ENCODE measurements at regions not wholly inside any gene's neighbourhood (a gene's known extent, or its start where the extent isn't known, plus 50 kb on each side); places are given as distances from the start of the nearest gene placed in this dataset.

DNA sequence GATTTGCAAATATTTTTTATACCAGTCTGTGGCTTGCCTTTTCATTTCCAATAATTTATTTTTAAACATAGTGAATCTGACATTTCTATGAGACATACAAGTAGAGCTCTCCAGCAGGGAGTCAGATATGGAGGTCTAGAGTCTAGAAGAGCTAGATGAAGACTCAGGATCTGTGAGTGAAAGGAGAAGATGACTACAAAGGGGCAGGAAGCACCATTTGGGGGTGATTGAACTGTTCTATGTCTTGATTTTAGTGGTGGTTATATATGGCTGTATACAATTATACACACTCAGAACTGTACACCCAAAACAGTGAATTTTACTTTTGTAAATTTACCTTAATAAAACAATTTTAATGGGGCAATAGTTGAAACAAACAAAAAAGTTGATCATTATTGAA is 127.9 kb upstream of the BACH2 start:
- Mint-ChIP-seq H3K27me3 (no peaks in the 10 kb centered on the region), H3K36me3 (ENCODE audit: low read depth) (peaks cover 4% of the 10 kb centered on the region), H3K4me3 (peak overlapping the region; percentile 10), H3K4me1 (peaks cover 34% of the 10 kb centered on the region), H3K27ac (peak overlapping the region; percentile 95), H3K9me3 (peaks cover 26% of the 10 kb centered on the region)
- DNase-seq (no peak), ATAC-seq (peak; percentile 54)

DNA sequence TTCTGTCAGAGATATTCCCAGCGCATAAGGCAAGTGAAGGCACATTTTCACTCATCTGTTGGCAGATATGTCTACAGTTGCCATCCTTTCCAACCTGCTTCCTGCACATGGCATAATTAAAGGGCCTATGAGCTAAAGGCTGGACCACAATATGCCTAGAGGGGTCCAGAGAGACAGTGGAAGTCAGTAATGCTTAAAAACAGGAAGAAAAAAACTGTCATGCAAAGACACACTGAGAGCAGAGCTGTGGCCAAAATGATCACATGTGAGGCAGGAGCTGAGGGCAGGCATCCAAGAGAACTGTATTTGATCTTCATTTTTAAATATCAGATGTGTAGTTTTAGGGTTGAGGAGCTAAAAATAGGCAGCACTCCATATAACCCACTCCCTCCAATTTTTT is 125.0 kb upstream of the BACH2 start:
- H3K27ac Mint-ChIP-seq, result no peak overlapping the region
- H3K27me3 Mint-ChIP-seq, result no peaks in the 10 kb centered on the region
- H3K4me3 Mint-ChIP-seq, result no peak overlapping the region
- peaks cover 31% of the 10 kb centered on the region for H3K4me1 Mint-ChIP-seq
- no peak for ATAC-seq
- no peaks in the 10 kb centered on the region for H3K36me3 Mint-ChIP-seq (ENCODE audit: low read depth)
- H3K9me3 Mint-ChIP-seq, result peaks cover 15% of the 10 kb centered on the region
- no peak for DNase-seq

DNA sequence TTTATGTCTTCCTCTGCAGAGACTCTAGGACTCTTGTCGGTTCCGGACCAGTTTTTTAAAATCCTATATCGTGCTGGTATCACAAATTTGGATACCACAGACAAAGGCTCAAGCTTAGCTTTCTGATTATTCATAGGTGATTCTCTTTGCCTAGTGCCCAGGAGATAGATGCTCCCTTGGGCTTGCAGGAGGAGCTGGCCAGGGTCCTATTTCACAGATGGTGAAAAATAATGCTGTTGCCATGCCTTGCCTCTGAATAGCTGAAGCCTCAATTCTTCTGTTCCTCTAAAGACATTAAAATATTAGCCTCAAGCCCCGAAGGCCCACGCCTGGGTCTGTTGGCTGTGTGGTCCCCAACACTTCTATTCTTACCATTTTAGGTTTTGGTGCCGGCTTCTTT is 123.9 kb upstream of the BACH2 start:
- no peak for ATAC-seq
- Mint-ChIP-seq H3K27ac (no peak overlapping the region), H3K27me3 (no peaks in the 10 kb centered on the region), H3K4me1 (peaks cover 33% of the 10 kb centered on the region), H3K36me3 (ENCODE audit: low read depth) (no peaks in the 10 kb centered on the region), H3K4me3 (no peak overlapping the region), H3K9me3 (peaks cover 15% of the 10 kb centered on the region)
- no peak for DNase-seq

DNA sequence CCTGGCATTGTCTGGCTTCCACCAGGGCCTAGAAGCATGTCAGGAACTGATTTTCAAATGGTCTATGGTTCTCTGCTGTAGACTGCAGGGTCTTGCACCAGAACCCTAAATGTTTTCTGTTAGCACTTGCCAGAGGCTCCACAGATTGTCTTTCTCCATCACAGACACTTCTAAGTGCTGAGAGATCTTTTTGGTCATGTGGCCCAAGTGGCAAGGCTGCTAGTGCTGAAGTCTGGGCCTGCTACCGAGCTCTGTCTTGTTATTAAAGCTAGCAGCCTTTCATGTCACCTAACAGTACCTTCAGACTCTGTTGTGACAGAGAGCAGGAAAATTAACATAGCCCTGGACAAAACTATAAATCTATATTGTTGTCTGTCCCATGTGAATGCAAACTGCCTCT is 120.7 kb upstream of the BACH2 start:
- Mint-ChIP-seq H3K27me3 (no peaks in the 10 kb centered on the region), H3K9me3 (peaks cover 6% of the 10 kb centered on the region), H3K27ac (no peak overlapping the region), H3K4me3 (no peak overlapping the region), H3K4me1 (peaks cover 39% of the 10 kb centered on the region), H3K36me3 (ENCODE audit: low read depth) (no peaks in the 10 kb centered on the region)
- no peak for DNase-seq
- ATAC-seq, result no peak

DNA sequence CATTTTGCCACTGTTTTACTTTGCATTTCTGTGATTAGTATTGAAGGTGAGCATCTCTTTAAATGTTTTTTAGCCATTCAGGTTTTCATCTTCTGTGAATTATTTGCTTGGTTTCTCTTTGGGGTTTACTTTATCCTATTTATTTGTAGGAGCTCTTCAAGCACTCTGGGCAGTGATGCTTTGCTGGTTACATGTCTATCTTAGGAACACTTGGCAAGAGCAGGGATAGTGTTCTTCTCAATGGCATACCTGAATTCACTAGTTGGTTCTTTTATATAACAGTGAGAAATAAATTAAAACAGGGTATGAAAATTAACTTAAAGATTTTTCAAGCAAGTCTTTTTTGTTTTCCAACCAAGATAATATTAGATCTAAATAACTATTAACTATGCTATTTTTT is 119.7 kb upstream of the BACH2 start:
- no peaks in the 10 kb centered on the region for H3K27me3 Mint-ChIP-seq
- H3K36me3 Mint-ChIP-seq (ENCODE audit: low read depth), result no peaks in the 10 kb centered on the region
- peaks cover 6% of the 10 kb centered on the region for H3K9me3 Mint-ChIP-seq
- H3K27ac Mint-ChIP-seq, result no peak overlapping the region
- DNase-seq (no peak), ATAC-seq (no peak)
- H3K4me1 Mint-ChIP-seq, result peaks cover 49% of the 10 kb centered on the region
- H3K4me3 Mint-ChIP-seq, result no peak overlapping the region

DNA sequence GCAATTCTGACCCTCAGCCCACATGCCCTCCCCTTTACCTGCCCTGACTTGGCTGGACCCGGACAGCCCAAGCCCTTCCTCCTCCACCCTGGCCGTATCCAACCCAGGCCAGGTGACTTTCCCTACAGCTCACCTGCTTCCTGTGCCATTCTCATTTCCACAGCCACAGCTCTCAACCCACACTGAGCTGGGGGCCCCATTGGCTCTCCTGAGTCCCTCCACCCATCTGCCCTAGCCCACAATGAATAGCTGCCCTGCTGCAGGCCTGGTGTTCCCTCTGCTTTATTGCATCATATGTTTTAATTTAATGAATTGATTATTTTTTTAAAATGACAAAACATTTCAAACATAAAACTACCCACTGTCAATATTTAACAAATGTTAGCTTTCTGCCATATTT is 118.5 kb upstream of the BACH2 start:
- ATAC-seq (no peak), DNase-seq (no peak)
- no peak overlapping the region for H3K4me3 Mint-ChIP-seq
- no peaks in the 10 kb centered on the region for H3K36me3 Mint-ChIP-seq (ENCODE audit: low read depth)
- no peaks in the 10 kb centered on the region for H3K27me3 Mint-ChIP-seq
- peaks cover 6% of the 10 kb centered on the region for H3K9me3 Mint-ChIP-seq
- peaks cover 58% of the 10 kb centered on the region for H3K4me1 Mint-ChIP-seq
- no peak overlapping the region for H3K27ac Mint-ChIP-seq

DNA sequence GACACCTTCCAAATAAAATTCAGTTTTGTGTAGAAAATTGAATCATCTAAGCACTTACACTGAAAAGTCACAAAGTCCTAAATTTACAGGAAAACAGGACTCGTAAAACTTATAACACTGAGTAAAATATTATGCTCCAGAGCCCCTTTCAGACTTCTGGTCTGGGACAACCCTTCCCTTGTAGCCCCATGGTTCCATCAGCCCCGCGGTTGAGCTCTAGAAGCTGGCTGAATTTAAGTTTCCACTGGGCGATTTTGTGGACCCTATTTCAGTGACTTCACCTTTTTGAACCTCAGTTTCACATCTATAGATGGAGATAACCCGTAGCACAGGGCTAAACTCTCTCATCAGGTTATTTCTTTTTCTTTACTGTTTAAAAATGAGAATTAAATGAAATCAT is 117.7 kb upstream of the BACH2 start:
- Mint-ChIP-seq H3K4me1 (peaks cover 63% of the 10 kb centered on the region), H3K4me3 (peak overlapping the region; percentile 63), H3K9me3 (peaks cover 6% of the 10 kb centered on the region), H3K27me3 (no peaks in the 10 kb centered on the region), H3K36me3 (ENCODE audit: low read depth) (peaks cover 2% of the 10 kb centered on the region), H3K27ac (peak overlapping the region; percentile 89)
- ATAC-seq, result no peak
- no peak for DNase-seq

DNA sequence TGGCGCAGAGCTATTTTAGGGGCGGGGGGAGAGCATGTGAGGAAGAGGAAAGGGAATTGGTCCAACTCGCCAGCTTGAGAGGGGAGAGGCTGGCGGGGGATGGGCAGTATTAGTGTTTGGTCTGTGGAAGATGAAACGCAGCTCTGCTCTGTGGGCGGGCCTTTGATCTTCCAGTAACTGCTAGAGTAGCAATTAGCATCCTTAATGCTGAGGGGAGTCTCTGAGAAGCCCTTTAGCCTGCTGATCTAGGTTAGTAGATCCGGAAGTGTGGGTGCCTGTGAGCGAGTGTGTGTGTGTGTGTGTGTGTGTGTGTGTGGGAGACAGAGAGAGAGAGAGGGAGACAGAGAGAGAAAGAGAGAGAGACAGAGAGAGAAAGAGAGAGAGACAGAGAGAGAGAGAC is 117.2 kb upstream of the BACH2 start:
- peak; percentile 82 for DNase-seq
- H3K27ac Mint-ChIP-seq, result peak overlapping the region; percentile 89

DNA sequence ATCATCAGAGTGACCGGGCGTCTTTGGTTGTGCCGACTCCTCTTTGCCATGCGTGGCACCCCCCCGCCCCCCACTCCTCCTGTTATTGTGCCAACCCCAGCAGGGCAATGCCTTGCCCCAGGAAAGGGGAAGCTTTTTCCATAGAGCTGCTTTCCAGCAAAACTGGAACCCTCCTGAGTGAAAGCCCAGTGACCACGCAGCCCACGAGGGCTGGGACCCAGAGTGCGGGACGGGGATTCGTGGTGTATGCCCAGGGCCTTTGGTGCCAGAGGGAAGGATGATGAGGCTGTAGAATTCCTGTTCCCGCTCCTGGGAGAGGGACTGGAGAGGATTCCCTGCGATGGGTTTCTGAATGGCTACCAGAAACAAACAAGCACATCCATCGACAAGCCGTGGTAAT is 116.8 kb upstream of the BACH2 start:
- H3K27me3 Mint-ChIP-seq, result no peaks in the 10 kb centered on the region
- no peaks in the 10 kb centered on the region for H3K9me3 Mint-ChIP-seq
- H3K4me1 Mint-ChIP-seq, result peaks cover 67% of the 10 kb centered on the region
- peak overlapping the region; percentile 89 for H3K27ac Mint-ChIP-seq
- H3K4me3 Mint-ChIP-seq, result peak overlapping the region; percentile 63
- H3K36me3 Mint-ChIP-seq (ENCODE audit: low read depth), result peaks cover 2% of the 10 kb centered on the region
- ATAC-seq (no peak), DNase-seq (no peak)

More for the DNA sequence above, 117.2 kb upstream of the BACH2 start:
- H3K36me3 Mint-ChIP-seq (ENCODE audit: low read depth), result peaks cover 2% of the 10 kb centered on the region
- peak overlapping the region; percentile 63 for H3K4me3 Mint-ChIP-seq
- H3K27me3 Mint-ChIP-seq, result no peaks in the 10 kb centered on the region
- peaks cover 65% of the 10 kb centered on the region for H3K4me1 Mint-ChIP-seq
- H3K9me3 Mint-ChIP-seq, result peaks cover 3% of the 10 kb centered on the region
- peak; percentile 76 for ATAC-seq

DNA sequence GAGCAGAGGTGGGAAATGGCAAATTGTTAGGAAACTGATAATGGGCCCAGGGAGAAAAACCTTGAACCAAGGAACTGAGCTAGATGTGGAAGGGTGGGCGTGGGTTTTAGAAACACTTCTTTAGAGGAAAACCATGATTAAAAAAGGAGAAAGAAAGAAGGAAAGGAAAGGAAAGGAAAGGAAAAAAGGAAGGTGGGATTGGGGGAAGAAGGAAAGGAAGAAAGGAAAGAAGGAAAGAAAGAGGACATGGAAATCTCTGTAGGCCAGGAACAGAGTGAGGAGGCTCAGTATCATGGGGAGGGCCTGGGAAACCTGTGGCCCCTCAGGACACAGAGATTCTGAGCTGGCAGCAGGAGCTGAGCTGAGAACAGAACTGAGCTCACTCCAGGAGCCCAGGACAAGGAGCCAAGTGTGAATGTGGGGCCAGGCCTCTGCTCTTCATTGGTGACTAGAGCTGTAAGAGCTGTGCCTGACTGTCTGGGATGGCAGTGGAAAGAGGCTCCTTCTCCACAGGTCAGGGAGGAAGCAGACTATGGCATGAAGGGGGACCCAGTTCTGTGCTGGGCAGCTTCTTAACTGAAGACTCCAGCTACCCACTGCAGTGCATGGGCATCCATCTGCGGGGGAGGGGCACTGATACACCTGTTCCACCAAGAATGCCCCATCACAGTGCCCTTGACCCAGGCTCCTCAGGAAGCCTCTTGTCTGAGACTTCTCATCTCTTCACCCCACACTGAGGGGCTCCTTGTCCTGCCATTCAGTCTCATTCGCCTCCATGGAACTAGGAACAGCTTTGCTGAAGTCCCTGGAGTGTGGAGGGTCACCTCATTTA is 116.1 kb upstream of the BACH2 start:
- H3K4me3 Mint-ChIP-seq, result no peak overlapping the region
- H3K9me3 Mint-ChIP-seq, result no peaks in the 10 kb centered on the region
- DNase-seq, result no peak
- H3K4me1 Mint-ChIP-seq, result peaks cover 67% of the 10 kb centered on the region
- H3K27ac Mint-ChIP-seq, result peak overlapping the region; percentile 89
- H3K36me3 Mint-ChIP-seq (ENCODE audit: low read depth), result peaks cover 2% of the 10 kb centered on the region
- no peaks in the 10 kb centered on the region for H3K27me3 Mint-ChIP-seq
- no peak for ATAC-seq

DNA sequence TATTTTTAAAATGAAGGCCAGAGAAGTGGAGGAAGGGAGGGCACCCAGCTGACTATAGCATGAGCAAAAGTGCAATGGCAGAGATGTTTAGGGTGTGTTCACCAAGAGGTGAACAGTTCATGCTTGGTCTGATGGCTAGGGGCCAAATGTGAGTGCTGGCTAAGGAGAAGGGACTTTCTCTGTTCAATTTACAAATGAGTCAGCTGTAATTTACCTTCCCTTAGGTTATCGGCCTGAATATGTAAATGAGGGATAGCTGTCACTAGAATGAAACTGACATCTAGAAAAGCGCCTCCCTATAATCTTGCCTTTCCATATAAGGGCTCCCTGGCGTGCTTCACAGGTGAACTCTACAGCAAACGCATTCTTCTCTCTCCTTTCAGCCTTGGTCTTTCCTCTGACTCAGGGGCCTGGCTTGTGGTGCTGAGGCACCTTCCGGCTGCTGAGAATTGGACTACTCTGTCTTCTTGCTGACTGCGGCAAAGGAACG is 114.7 kb upstream of the BACH2 start:
- H3K27ac Mint-ChIP-seq, result peak overlapping the region; percentile 32
- H3K36me3 Mint-ChIP-seq (ENCODE audit: low read depth), result peaks cover 2% of the 10 kb centered on the region
- DNase-seq, result peak; percentile 69
- peak; percentile 82 for ATAC-seq
- H3K4me3 Mint-ChIP-seq, result no peak overlapping the region
- H3K4me1 Mint-ChIP-seq, result peaks cover 79% of the 10 kb centered on the region
- H3K9me3 Mint-ChIP-seq, result no peaks in the 10 kb centered on the region
- H3K27me3 Mint-ChIP-seq, result no peaks in the 10 kb centered on the region

DNA sequence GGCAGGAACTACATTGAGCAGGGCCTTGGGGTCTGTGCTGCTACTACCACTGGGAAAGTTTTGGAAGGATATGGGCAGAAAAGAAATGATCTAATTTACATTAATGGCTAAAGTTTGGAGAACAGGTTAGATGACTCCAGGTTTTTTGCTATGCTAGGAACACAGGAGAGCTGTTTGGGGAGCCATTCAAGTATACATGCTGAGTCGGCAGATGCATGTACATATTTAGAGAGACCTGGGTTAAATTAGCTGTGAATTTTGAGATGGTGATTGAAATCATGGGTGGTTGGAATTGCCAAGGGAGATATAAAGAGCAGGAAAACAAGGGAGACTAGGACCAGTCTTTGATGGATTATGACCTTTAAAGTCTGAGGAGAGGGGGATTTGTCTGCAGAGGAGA is 113.1 kb upstream of the BACH2 start:
- Mint-ChIP-seq H3K36me3 (ENCODE audit: low read depth) (peaks cover 2% of the 10 kb centered on the region), H3K27ac (no peak overlapping the region), H3K4me1 (peaks cover 73% of the 10 kb centered on the region)

DNA sequence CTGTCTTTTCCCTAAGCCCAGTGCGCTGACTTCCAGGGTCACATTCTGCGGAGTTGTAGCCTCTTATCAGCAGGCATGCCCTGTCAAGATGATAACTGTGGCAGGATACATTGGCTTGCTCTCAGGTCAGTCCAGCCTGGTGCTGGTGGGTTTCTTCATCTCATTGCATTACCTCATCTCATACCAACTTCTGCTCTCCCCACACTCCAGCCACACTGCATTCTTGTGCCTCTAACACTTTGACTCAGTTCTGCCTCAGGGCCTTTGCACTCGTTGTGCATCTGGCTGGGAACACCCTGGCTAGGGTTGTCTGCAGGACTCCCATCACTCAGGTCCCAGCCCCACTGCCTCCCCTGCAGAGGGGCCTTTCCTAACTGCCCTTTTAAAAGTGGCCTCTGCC is 110.3 kb upstream of the BACH2 start:
- Mint-ChIP-seq H3K27ac (peak overlapping the region; percentile 45), H3K27me3 (no peaks in the 10 kb centered on the region), H3K4me3 (no peak overlapping the region), H3K36me3 (ENCODE audit: low read depth) (peaks cover 2% of the 10 kb centered on the region), H3K4me1 (peaks cover 68% of the 10 kb centered on the region), H3K9me3 (no peaks in the 10 kb centered on the region)
- ATAC-seq (no peak), DNase-seq (no peak)

More for the DNA sequence above, 113.1 kb upstream of the BACH2 start:
- no peaks in the 10 kb centered on the region for H3K9me3 Mint-ChIP-seq
- ATAC-seq, result no peak
- DNase-seq, result no peak
- no peak overlapping the region for H3K4me3 Mint-ChIP-seq
- H3K27me3 Mint-ChIP-seq, result no peaks in the 10 kb centered on the region

DNA sequence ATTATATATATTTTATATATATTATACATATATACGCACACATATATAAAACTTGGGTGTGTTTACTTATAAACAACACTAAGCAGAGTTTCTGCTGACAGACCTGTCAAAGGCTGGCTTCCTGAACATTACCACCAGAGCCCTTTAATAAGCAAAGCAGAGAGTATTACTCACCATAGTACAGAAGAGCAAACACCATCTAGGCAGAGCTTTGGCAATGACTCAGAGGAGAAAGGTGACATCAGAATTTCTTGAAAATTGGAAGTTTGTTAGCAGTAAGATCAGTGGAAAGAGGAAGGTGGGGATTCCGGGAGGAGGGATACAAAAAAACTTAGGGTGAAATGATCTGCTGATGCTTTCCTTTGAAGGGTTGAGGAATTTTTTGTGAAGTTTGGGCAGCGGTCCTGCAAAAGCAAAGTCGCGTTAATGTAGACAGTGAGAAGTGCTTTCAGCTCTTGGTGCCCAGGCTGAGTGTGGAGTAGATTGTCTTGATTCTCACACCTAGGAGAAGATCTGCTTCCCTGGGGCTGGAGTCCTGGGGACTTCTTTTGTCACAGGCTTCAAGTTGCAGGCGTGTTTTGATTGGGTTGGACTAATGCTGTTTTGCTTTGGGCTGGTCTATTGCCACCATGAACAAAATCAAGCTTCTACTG is 109.6 kb upstream of the BACH2 start:
- no peak for DNase-seq
- no peaks in the 10 kb centered on the region for H3K27me3 Mint-ChIP-seq
- peak; percentile 88 for ATAC-seq
- H3K9me3 Mint-ChIP-seq, result no peaks in the 10 kb centered on the region
- peaks cover 66% of the 10 kb centered on the region for H3K4me1 Mint-ChIP-seq
- no peak overlapping the region for H3K4me3 Mint-ChIP-seq
- peak overlapping the region; percentile 45 for H3K27ac Mint-ChIP-seq
- peaks cover 2% of the 10 kb centered on the region for H3K36me3 Mint-ChIP-seq (ENCODE audit: low read depth)
